HG03196 (cell line): ENCODE measurements at regions not wholly inside any gene's neighbourhood (a gene's known extent, or its start where the extent isn't known, plus 50 kb on each side); places are given as distances from the start of the nearest gene placed in this dataset.

ENCODE experiments used
- ATAC-seq: cut with Tn5 transposase; IDR thresholded peaks from one replicate; pipeline ENCODE4 v1.9.1; 2021; ENCODE audit not compliant: unreplicated experiment

GRCh38 chr21:28110074-28110473, 882.6 kb downstream of the LTN1 start:
- no peak for ATAC-seq

GRCh38 chr21:28106370-28106890, 886.2 kb downstream of the LTN1 start:
- ATAC-seq = no peak

GRCh38 chr21:28104346-28104745, 888.3 kb downstream of the LTN1 start:
- ATAC-seq = no peak

GRCh38 chr21:28100366-28100765, 892.3 kb downstream of the LTN1 start:
- ATAC-seq = no peak

- no peak for ATAC-seq
Observed at GRCh38 chr21:28099001-28099705, 893.5 kb downstream of the LTN1 start.

- ATAC-seq = no peak
Observed at GRCh38 chr21:28091466-28091865, 901.2 kb downstream of the LTN1 start.

- no peak for ATAC-seq
Observed at GRCh38 chr21:28090546-28090945, 902.1 kb downstream of the LTN1 start.

GRCh38 chr21:28089599-28090441, 902.9 kb downstream of the LTN1 start:
- ATAC-seq = no peak

GRCh38 chr21:28086861-28087581, 905.7 kb downstream of the LTN1 start:
- no peak for ATAC-seq

GRCh38 chr21:28084951-28085350, 907.7 kb downstream of the LTN1 start:
- no peak for ATAC-seq

- no peak for ATAC-seq
Observed at GRCh38 chr21:28083350-28083749, 909.3 kb downstream of the LTN1 start.

GRCh38 chr21:28078126-28078525, 914.6 kb downstream of the LTN1 start:
- no peak for ATAC-seq

- no peak for ATAC-seq
Observed at GRCh38 chr21:28074676-28075075, 918.0 kb downstream of the LTN1 start.

GRCh38 chr21:28072601-28073000, 920.1 kb downstream of the LTN1 start:
- no peak for ATAC-seq

- ATAC-seq = no peak
Observed at GRCh38 chr21:28069450-28069923, 923.2 kb downstream of the LTN1 start.

- no peak for ATAC-seq
Observed at GRCh38 chr21:28068455-28069358, 924.0 kb downstream of the LTN1 start.

GRCh38 chr21:28066596-28067387, 925.9 kb downstream of the LTN1 start:
- no peak for ATAC-seq

GRCh38 chr21:28066076-28066475, 926.6 kb downstream of the LTN1 start:
- ATAC-seq = no peak
